ENCODE measurements at regions not wholly inside any gene's neighbourhood (a gene's known extent, or its start where the extent isn't known, plus 50 kb on each side); places are given as distances from the start of the nearest gene placed in this dataset.
"Not testable (repeated sequence)": the region's sequence is repeated elsewhere in the genome, so short reads cannot be mapped to it uniquely, and the experiment has no call there.

DNA sequence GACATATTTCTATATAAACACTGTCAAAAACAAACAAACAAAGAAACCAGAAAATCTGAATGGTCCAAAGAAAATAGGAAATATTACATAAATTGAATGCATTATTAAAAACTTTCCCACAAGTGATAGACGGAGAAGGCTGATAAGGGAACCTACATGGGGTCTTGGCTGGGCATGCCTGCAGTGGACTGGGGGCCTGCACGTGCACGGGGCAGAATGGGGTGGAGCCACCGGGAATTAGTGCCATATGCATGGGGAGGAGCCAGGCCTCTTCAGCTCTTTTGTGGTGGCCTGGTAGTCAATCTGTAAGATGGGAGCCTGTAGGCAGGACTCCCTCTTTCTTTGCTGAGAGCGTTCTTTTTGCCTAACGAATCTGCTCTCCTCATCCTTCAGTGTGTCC, 1031.7 kb upstream of the FBXO33 start:
- no peak for DNase-seq

DNA sequence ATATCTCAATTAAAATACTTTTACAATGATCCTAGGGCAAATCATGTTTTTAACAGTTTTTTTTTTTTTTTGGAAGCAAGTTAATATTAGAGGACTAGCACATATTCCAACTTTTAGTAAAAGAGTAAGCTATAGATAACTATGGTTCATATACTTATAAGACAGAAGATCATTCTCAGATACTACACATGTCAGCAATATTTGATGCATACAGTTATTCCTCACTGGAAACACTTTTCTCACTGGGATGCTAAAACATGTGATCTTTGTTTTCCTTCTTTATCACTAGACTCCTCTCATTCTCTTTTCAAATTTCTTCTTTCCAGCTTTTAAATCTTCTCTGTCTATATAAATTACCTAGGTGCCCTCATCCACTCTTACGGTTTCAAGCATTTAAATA, 1020.4 kb upstream of the FBXO33 start:
- no peak for DNase-seq

DNA sequence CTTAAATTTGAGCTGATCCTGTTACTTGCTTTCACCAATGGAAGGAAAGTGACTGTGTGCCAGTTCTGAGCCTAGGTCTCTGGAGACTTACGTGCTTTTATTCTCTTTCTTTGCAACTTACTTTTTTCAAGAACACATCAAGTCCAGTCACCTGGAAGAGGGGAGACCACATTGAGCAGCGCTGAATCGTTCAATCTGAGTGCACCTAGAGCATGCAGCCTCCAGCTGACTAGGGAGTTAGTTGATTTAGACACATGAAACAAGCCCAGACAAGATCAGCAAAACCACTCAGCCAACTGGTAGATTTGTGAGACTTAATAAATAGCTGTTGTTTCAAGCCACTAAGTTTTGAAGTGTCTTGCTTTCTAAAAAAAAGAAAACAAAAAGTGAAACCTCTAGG, 1014.8 kb upstream of the FBXO33 start:
- no peak for DNase-seq

DNA sequence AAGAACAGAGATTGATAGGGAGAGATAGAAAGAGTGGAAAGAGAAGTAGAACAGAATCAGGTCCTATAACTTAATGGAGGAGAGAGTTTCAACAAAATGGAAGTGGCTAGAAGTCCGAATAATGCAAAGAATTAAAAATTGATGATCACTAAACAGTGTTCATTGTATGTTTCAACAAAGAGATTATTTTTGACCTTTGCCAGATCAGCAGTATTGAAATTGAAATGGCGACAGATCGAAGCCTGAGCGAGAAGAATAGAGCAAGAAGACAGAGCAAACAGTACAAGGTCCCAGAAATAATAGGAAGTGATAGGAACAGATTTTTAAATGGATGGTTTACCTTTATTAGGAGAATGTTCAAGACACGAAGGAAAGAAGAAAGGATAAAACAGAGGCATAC, 1012.8 kb upstream of the FBXO33 start:
- DNase-seq, result no peak

DNA sequence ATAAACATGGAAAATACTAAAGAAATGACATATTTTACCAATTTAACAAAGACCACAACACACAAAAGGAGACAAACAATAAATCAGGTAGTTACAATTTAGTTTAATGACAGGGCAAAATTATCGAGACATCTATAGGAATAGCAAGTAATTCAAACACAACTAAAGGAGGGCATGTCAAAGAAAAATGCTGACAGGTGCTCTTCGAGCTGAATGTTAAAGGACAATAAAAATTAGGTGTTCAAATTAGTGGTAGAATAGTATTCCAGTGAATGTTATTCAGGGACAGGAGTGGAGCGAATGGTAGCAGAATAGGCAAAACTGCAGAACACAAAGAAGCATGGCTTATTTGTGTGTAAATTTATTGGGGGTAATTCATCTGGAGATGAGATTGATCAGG, 1004.3 kb upstream of the FBXO33 start:
- DNase-seq, result no peak

DNA sequence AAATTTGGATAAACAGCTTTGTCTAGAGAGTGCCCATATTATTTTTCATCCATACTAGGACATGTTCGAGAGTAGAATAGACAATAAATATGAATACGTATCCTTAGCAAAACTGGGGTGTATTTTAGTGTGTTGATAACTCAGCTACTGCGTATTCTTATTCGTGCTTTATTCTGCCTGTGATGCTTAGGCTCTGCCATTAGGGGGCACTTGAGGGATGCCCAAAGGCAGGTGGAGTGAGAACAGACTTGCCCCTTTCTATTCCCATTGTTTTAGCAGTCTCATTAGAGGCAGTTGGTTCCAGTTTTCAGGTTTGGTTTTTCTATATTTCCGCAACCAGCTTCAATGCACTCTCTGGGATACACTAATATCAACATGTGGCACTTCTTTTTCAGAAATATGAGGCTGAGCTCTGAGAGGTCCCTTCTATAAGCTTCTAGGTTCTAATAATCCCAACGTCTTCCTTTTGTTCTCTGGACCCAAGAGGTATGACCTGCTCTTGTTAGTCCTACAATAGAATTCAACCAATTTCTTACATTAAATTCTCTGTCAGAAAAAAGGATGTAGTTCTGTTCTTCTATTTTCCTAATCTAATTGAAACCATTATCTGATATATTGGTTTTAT, 985.7 kb upstream of the FBXO33 start:
- DNase-seq, result peak; percentile 42

DNA sequence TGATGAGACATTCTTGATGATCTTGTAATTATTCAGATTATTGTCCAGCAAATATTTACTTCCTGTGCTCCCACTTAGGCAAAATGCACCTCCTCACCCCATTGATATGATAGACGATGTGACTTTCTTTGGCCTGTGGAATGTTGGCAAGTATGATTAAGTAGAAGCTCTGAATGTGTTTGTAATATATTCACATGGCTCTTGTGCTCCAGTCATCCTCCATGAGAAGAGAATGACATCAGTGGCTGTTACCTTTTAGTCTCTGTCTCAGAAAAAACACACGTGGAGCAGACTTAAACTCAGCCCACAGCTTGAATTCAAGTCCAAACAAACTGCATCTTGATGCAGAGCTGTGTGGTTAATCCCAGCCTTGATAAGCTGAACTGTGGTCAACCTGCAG, 984.3 kb upstream of the FBXO33 start:
- DNase-seq, result no peak

DNA sequence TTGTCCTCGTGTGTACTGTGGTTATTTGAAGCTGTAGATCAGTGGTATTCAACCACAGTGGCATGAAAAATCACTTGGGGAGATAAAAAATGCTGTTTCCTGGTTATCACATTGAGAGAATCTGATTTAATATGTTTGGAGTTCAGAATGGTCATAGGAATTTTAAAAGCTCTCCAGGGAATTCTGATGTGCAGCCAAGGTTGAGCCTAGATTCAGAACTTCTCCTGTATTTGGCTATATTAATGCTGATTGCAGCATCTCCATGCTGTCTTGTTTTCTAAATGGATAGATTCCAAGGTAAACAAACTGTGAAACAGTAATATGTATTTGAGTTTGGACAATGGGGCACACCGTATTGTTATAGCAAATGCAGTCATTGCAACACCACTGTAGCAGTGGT, 982.2 kb upstream of the FBXO33 start:
- no peak for DNase-seq

DNA sequence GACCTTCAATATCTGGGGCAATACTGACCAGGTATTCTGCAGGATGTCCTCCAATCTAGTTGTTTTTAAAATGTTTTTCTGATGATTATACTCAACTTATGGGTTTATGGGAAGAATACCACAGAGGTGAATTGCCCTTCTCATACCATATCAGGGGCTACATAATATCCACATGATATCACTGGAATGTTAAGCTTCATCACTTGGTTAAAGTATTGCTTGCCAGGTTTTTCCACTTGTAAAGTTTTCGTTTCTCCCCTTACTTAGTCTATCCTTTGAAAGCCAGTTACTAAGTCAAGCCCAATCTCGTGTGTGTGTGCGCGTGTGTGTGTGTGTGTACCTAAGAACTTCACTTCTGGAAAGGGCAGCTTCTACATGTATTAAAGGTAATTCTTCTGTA, 980.9 kb upstream of the FBXO33 start:
- no peak for DNase-seq

DNA sequence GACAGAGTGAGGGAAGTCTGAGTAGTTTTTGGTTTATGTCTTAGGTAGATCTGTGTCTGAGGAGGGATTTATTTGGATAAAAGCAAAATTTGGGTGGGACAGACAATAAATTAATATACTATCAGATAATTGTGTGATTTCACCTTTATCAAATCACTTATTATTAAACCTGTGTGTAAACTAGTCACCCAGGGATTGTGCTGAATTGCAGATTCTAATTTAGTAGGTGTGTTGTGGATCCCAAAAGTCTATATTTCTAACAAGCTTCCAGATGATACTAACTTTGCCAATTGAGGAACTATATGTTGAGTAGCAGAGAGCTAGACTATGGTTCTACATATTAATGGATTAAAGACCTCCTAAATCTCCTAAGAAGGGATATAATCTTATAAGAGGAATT, 978.5 kb upstream of the FBXO33 start:
- no peak for DNase-seq

DNA sequence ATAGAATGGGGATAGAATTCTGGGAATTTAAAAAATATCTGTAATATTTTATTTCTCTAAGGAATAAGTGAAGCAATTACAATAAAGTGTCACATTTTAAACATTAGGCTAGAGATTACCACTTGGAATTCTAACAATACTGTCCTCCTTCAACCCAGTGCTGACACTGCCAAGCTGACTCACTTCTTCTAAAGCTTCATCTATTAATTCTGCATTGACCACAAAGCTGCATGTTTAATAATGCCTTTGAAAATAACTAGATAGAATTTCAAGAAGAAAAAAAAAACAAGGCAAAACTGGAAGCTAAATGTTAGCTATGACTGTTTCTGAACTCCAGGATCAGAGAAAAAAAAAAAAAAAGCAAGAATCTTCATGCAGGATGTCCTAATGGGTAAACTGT, 970.7 kb upstream of the FBXO33 start:
- DNase-seq, result no peak

DNA sequence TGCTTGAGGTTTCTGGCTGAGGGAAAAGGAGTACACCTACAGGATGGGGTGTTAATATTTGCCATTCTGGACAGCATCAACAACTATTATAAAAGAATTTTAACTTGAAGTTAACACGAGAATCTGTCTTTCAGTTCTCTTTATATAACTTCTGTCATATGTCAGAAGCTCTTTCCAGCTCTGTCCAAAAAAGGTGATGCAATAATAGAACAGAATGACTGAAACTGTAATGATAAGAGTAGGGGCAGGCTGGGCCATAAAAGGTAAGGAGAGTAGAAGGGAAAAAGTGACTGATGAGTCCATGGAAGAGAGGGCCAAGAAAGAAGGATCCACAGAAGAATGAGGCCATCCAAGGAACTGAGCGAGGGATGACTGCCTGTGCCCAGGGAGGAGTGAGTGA, 966.7 kb upstream of the FBXO33 start:
- DNase-seq, result no peak

DNA sequence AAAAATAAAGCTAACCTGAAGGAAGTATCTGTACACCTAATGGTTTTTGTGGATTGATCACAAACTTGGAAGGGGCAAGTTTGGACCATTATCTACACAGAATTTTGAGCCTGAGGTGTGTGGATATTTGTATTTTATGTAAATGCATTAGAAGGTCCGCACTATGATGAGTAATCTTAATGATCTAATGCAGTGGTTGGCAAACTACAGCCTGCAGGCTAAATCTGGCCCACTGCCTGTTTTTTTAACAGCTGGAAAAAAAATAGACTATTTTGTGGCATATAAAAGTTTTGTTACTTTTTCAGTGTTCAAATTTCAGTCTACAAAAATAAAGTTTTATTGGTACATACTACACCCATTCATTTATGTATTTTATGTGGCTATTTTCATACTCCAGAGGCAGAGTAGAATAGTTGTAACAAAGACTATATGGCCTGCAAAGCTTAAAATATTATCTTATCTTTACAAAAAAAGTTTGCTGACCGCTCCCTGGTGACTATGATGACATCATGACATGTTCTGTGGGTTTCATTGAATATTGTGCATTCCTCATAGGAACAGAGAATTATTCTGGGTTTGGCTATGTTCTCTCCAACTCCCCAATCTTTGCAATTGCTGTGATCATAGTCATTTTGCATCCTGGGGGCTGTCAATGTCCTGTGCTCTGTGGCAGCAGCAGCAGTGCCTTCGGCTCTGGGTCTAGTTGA, 962.6 kb upstream of the FBXO33 start:
- no peak for DNase-seq

DNA sequence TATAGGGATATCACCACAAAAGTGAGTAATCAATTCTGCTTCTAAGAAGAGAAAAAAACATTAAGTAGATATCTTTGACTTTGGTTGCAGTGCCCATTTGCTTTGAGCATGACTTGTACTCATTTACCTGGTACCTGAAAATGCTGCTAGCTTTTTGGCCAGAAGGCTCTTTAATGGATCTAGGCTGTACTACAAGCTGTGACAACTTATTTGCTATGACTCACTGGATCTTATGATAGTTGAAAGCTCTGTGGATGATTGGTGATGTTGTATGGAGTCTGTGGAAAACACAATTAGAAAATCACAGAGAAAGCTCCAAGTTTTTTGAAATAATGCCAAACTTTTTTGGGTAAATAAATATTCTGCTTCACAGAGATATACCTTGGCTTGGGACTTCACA, 960.9 kb upstream of the FBXO33 start:
- DNase-seq, result no peak

DNA sequence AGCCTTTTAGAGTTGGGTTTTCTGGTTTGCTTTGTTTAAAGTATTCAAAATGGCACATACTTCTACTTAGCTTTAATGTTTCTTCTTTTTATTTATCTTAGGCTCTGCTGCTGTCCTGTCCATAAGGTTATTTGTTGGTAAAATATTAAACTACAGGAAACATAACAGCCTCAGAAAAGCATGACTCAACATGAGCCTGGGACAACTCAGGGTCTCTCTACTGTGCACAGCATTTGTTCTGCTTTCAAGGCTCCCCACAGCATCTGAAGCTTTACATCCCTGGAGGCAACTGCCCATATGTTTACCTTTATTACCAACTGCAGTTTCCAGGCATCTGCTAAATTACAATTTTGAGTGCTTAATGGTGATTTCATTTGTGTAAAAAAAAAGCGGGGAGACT, 954.2 kb upstream of the FBXO33 start:
- no peak for DNase-seq

DNA sequence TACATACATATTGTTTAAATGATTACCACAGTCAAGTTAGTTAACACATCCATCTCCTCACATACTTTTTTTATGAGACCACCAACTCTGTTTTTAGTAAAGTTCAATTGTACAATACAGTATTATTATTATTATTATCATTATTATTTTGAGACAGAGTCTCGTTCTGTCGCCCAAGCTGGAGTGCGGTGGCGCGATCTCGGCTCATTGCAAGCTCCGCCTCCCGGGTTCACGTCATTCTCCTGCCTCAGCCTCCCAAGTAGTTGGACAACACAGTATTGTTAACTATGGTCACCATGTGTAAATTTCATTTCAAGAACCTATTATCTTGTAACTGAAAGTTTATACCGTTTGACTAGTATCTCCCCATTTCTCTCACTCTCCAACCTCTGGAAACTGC, 942.0 kb upstream of the FBXO33 start:
- DNase-seq, result no peak

DNA sequence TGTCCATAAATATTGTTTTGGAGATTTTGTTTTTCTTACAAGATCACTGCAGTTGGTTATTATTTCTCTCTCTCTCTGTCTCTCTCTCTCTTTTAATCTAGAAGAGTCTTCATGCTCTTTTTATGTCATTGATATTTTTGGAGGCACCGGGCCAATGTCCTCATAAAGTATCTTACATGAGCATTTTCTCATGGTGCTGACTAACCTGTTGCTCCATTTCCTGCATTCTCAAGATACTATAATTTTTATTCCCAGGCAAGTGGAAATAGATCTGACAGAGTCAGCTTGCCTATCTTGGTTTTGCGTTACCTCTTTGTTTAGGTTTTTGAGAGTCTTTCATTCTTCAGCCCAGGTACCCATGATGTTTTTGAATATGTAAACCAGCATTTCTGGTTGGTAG, 938.8 kb upstream of the FBXO33 start:
- DNase-seq, result no peak

DNA sequence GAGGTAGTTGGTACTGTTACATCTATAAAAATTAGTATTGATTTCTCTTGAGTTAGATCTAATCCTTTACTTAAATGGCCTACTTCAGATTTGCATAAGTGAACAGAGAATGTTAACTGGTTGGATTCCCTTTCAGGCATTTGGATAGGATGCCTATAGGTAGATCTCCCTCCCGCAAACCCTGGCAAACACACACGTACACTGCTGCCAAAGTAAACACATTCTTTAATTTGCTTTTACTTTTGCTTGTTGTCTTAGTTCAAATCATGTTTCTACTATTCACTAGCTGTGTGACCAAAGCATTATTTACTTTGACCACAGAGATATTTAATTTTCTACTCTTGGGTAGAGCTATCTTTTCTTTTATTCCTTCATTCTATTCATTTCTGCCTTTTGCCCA, 936.1 kb upstream of the FBXO33 start:
- DNase-seq, result no peak

DNA sequence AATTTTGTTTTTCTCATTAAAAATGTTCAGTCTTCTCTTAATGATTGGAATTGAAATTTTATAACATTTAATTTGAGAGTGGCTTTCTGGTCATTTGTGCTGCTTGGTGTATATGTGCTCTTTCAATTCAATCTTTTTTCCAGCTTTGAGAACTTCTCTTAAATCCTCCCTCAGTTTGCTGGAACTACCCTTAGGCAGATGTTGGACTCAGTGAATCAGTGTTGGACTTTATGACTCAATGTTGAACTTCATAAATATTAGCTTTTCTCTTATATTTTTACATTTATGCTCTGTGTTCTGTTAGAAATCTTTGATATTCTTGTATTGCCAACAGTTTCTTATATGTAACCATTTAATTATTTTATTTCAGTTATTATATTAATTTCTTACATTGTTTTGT, 935.5 kb upstream of the FBXO33 start:
- DNase-seq, result no peak

DNA sequence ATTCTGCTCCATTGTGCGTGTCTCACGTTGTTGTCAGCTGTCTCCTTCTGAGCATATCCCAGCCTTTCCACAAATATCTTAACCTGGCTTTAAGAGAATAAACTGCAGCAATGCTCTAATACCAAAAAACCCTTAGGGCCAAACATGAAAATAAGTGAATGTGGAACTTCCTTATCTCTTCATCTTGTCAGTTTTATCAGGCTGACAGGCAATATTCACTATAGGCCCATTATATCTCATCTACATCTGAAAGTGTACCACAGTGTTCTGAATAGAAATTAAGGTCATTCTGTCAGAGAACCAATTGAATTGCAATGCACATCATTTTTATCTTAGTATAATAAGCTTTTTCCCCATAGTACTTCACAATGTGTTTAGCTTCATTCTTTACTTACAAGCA, 933.1 kb upstream of the FBXO33 start:
- no peak for DNase-seq

DNA sequence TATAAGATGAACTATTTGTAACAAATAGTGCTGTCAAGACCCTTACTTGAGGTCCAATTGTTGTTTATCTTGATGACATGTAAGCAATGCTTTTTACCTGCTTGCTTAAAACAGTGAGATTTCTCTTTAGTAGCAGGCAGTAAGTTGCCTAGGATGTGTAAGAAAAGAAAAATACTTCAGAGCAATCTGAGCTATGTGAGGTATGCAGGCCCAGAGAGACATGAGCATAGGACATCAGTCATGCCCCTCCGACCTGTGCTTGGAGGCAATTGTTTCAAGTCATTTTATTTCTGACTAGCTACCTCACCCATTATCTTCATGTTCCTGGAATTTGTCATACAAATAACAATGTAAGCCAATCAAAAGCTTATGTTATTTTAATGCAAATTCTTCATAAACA, 930.6 kb upstream of the FBXO33 start:
- no peak for DNase-seq

DNA sequence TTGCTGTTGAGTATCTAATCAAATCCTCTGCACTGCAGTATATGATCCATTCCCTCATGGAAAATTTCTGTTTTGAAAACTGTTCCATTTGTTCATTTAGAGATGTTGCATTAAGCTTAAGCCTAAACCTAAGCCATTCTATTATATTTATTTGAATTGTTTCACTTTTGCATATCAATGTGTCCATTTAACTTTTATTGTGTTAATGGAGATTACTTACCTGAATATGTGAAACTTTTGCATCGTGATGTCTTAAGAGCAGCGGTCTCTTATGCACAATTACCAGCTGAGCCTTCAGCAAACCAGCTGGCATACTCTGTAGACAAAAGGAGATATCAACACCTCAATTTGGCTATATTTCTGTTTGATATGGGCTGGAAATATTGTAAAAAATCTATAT, 922.5 kb upstream of the FBXO33 start:
- DNase-seq, result no peak

DNA sequence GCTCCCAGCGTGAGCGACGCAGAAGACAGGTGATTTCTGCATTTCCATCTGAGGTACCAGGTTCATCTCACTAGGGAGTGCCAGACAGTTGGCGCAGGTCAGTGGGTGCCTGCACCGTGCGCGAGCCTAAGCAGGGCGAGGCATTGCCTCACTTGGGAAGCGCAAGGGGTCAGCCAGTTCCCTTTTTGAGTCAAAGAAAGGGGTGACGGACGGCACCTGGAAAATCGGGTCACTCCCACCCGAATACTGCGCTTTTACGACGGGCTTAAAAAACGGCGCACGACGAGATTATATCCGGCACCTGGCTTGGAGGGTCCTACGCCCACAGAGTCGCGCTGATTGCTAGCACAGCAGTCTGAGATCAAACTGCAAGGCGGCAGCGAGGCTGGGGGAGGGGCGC, 915.9 kb upstream of the FBXO33 start:
- DNase-seq, result not testable (repeated sequence)

DNA sequence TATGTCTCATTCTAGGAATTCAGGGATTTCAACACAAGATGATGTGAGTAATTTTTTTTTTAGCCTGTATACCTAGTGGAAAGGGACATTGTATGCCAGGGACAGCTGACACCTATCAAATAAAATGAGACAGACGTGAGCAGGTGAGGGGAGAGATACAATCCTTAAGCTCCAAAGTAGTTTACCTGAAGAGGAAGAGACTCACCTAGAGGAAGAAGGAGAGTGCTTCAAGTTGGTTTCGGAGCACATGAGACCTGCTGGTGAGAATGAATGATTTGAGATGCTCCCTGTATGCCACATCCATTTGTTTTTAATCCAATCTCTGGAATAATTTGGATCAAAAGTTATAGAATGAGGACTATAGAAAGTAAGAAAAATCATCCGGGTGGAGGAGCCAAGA, 915.4 kb upstream of the FBXO33 start:
- no peak for DNase-seq

DNA sequence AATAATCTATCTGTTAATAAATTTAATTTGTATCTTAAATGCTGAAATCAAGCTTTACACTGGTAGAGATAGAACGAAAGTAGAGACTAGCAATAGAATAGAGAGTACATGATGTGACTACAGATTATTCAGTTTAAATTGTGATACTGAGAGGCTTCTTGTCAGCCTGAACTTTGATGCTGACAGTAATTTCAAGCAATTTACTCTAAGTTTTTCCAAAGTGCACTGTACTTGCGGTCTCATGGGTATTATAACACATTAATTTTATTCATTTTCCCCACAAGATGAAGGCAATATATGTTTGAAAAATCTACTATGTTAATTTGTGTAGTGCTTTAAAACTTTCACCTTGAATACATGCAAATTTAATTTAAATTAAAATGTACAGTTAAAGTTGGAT, 914.0 kb upstream of the FBXO33 start:
- no peak for DNase-seq

Data from activated CD4-positive, alpha-beta T cell treated with anti-CD3 and anti-CD28 coated beads, Interleukin-10, Interleukin-2, amounts not matched to agents 100 ng/mL and 50 ng/mL, durations not matched to agents 16 hours and 8 hours (primary cell).